Upper lobe of left lung (tissue), 4 donors: ENCODE measurements at regions not wholly inside any gene's neighbourhood (a gene's known extent, or its start where the extent isn't known, plus 50 kb on each side); places are given as distances from the start of the nearest gene placed in this dataset.

Experiments used
- CTCF ChIP-seq, 6 experiments: fragments of 450-650 bp in 4 of 6; fragments of 200-600 bp in 2 of 6; sonication (generic) in 2 of 6; IDR thresholded peaks; one replicate each; pipeline ENCODE4 v1.5.1; 2016 to 2019; ENCODE audit warnings: antibody characterized with exemption in 6 of 6
- POLR2AphosphoS5 ChIP-seq, 2 donors: sonication (generic); formaldehyde crosslinking; IDR thresholded peaks; one replicate each; pipeline ENCODE4 v1.5.1; 2017; ENCODE audit warnings: antibody characterized with exemption in 2 of 2

- TF ChIP-seq POLR2AphosphoS5 (IDR thresholded peaks at IDR 0.05) (no peak), CTCF (IDR thresholded peaks at IDR 0.05) (no peak)
Measured at GRCh38 chr11:27841023-27841422, 140.8 kb upstream of the BDNF start.
